SK-N-SH (cell line): ENCODE measurements at regions not wholly inside any gene's neighbourhood (a gene's known extent, or its start where the extent isn't known, plus 50 kb on each side); places are given as distances from the start of the nearest gene placed in this dataset.
"Not testable (repeated sequence)": the region's sequence is repeated elsewhere in the genome, so short reads cannot be mapped to it uniquely, and the experiment has no call there.

Source experiments
- CHD2 ChIP-seq: fragments of 150-350 bp; IDR thresholded peaks from 2 replicates; pipeline ENCODE4 v1.6.1; 2018; ENCODE audit warnings: low read length; ENCODE audit not compliant: partially characterized antibody
- ELF1 ChIP-seq: IDR thresholded peaks from 2 replicates; pipeline ENCODE4 v1.4.0; 2012
- EP300 ChIP-seq, 2 experiments: IDR thresholded peaks; 2 replicates each; pipeline versions ENCODE4 v1.4.0 to v1.6.1; 2012; ENCODE audit warnings: borderline replicate concordance in 1 of 2, low read depth in 1 of 2, low read length in 1 of 2
- EZH2phosphoT487 ChIP-seq: fragments of 200-600 bp; sonication (generic); IDR thresholded peaks from 2 replicates; pipeline ENCODE4 v1.6.1; 2017; ENCODE audit warnings: low read depth, mixed run types, mild to moderate bottlenecking, antibody characterized with exemption, moderate library complexity, borderline replicate concordance
- MXI1 ChIP-seq: IDR thresholded peaks from 2 replicates; pipeline ENCODE4 v1.6.1; 2012; ENCODE audit warnings: mild to moderate bottlenecking, low read depth, low read length, improper control_type of control experiment
- POLR2AphosphoS5 ChIP-seq: IDR thresholded peaks from 2 replicates; pipeline ENCODE4 v1.6.1; 2012; ENCODE audit warnings: low read depth, low read length
- RCOR1 ChIP-seq: fragments of 150-350 bp; IDR thresholded peaks from 2 replicates; pipeline ENCODE4 v1.6.1; 2017; ENCODE audit warnings: antibody characterized with exemption, low read length
- SIN3A ChIP-seq: IDR thresholded peaks from 2 replicates; pipeline ENCODE4 v1.6.1; 2012; ENCODE audit warnings: low read depth, mild to moderate bottlenecking, low read length, moderate library complexity, borderline replicate concordance
- TF ChIP-seq, protein P1 (sequence below): fragments of 200-600 bp; sonication (generic); IDR thresholded peaks from 2 replicates; pipeline ENCODE4 v1.6.1; 2017; ENCODE audit warnings: antibody characterized with exemption, mild to moderate bottlenecking, moderate library complexity
- TF ChIP-seq, protein P2 (sequence below): IDR thresholded peaks from 2 replicates; pipeline ENCODE4 v1.4.0; 2012; ENCODE audit warnings: low read depth

DNA sequence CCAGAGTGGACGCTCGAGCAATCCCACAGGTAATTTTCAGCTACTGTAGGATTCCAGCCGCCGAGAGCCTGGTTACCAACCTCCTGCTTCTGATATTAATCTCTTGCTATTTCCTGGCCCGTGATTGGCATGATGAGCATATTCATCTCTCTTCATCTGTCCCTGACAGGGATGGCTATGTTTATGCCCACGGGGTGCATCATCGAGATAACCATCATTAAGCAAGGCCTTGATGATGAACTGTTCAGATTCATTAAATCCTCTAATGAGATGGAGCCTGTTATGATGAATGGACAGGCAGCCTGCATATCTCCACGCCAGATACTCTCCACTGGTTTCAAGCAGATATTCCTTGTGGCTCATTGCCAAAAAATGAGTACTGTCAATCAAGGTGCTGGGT, 227.3 kb downstream of the ZNF37A start:
- TF ChIP-seq, protein P1, sequence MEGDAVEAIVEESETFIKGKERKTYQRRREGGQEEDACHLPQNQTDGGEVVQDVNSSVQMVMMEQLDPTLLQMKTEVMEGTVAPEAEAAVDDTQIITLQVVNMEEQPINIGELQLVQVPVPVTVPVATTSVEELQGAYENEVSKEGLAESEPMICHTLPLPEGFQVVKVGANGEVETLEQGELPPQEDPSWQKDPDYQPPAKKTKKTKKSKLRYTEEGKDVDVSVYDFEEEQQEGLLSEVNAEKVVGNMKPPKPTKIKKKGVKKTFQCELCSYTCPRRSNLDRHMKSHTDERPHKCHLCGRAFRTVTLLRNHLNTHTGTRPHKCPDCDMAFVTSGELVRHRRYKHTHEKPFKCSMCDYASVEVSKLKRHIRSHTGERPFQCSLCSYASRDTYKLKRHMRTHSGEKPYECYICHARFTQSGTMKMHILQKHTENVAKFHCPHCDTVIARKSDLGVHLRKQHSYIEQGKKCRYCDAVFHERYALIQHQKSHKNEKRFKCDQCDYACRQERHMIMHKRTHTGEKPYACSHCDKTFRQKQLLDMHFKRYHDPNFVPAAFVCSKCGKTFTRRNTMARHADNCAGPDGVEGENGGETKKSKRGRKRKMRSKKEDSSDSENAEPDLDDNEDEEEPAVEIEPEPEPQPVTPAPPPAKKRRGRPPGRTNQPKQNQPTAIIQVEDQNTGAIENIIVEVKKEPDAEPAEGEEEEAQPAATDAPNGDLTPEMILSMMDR: not testable (repeated sequence)
- not testable (repeated sequence) for TF ChIP-seq SIN3A; CHD2; EP300 (IDR thresholded peaks at IDR 0.05; ENCODE audit: borderline replicate concordance in 1 of 2, low read depth in 1 of 2, low read length in 1 of 2); EZH2phosphoT487; RCOR1; MXI1; POLR2AphosphoS5; ELF1
- TF ChIP-seq, protein P2, sequence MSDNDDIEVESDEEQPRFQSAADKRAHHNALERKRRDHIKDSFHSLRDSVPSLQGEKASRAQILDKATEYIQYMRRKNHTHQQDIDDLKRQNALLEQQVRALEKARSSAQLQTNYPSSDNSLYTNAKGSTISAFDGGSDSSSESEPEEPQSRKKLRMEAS: not testable (repeated sequence)
